ENCODE measurements at regions not wholly inside any gene's neighbourhood (a gene's known extent, or its start where the extent isn't known, plus 50 kb on each side); places are given as distances from the start of the nearest gene placed in this dataset.

DNA sequence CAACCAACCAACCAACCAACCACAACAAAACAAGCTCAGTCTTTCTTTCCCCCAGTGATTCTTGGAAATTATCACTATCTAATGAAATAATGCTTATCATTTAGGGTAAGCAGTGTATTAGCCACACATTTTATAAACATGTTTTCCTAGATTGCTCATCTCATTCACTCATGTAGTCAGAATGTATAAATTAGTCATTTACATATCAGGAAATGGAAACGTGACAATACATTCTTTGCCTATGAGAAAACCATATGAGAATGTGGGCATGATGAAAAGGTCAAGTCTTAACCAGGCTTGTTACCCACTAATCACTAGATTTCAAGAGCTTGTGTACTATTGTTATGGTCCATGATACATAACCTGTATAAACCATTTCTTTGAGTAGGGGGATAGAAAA, 1583.4 kb upstream of the PIK3C3 start:
- Histone ChIP-seq H3K4me1 (ENCODE audit: insufficient read depth) (no peaks in the 10 kb centered on the region), H3K36me3 (ENCODE audit: insufficient read depth) (no peaks in the 10 kb centered on the region), H3K27ac (ENCODE audit: low read depth) (no peak overlapping the region), H3K4me3 (ENCODE audit: low read depth, low read length) (no peak overlapping the region)
- WGBS = 62% methylated on average over 1 of the region's 1 CpG
- DNase-seq (ENCODE audit: extremely low spot score) = no peak

DNA sequence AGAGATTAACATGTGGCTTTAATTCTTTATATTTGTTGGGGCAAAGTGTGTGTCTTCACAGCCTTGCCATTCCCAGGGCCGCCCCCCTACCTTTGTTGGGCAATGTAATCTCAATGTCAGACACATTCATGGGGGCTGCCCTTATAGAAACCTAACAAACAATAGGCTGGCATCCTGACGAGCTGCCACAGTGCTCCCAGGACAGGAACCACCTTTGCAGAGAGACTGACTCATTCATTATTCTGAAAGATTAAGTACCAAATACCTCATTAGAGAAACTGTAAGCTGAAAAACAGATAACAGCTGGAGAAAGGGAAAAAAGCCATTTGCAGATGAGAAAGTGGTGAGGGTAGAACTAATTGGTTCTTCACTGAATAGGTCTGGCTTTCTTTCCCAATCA, 1587.5 kb upstream of the PIK3C3 start:
- H3K27ac ChIP-seq (ENCODE audit: low read depth) = no peak overlapping the region
- no peak overlapping the region for H3K4me3 ChIP-seq (ENCODE audit: low read depth, low read length)
- 75% methylated on average over 2 of the region's 2 CpGs for WGBS
- no peaks in the 10 kb centered on the region for H3K36me3 ChIP-seq (ENCODE audit: insufficient read depth)
- no peak for DNase-seq (ENCODE audit: extremely low spot score)
- no peaks in the 10 kb centered on the region for H3K4me1 ChIP-seq (ENCODE audit: insufficient read depth)

DNA sequence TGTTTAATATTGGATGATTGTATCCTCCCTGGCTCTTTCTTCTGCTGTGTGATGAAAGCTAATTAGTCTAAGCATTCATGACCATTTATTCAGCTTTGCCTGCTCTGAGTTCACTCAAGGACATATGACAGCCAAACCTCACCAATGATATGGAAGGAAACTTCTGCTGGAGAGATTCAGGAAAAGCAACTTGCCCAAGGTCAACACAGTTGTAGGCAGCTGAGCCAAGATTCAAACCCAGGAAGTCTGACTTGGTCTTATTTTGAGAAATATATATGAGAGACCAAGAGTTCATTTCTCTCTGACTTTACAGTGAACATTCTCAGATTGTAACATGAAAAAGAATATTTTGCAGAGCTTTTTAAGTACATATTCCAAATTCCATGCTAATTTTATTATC, 1588.5 kb upstream of the PIK3C3 start:
- no peaks in the 10 kb centered on the region for H3K36me3 ChIP-seq (ENCODE audit: insufficient read depth)
- no peaks in the 10 kb centered on the region for H3K4me1 ChIP-seq (ENCODE audit: insufficient read depth)
- H3K27ac ChIP-seq (ENCODE audit: low read depth) = no peak overlapping the region
- DNase-seq (ENCODE audit: extremely low spot score) = no peak
- no peak overlapping the region for H3K4me3 ChIP-seq (ENCODE audit: low read depth, low read length)

DNA sequence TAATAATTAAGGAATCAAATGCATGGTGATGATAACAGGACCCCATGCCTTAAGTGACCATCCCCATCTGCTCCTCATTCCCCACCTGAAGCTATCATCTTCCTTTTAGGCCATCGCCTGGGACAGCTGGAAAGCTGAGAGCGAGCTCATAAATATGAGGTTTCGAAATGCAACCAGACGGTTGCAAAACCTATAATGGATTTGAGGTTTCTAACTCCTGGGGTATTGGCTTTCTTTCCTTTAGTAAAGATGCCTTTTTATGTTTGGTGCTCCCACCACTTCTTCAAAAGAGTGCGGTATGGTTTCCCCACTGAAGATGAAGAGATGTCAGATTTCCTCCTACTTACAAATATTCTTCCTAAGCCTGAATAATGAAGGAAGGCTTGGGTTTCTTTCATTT, 1589.5 kb upstream of the PIK3C3 start:
- Histone ChIP-seq H3K4me3 (ENCODE audit: low read depth, low read length) (no peak overlapping the region), H3K27ac (ENCODE audit: low read depth) (no peak overlapping the region), H3K36me3 (ENCODE audit: insufficient read depth) (no peaks in the 10 kb centered on the region), H3K4me1 (ENCODE audit: insufficient read depth) (no peaks in the 10 kb centered on the region)
- WGBS = 88% methylated on average over 5 of the region's 5 CpGs
- no peak for DNase-seq (ENCODE audit: extremely low spot score)

DNA sequence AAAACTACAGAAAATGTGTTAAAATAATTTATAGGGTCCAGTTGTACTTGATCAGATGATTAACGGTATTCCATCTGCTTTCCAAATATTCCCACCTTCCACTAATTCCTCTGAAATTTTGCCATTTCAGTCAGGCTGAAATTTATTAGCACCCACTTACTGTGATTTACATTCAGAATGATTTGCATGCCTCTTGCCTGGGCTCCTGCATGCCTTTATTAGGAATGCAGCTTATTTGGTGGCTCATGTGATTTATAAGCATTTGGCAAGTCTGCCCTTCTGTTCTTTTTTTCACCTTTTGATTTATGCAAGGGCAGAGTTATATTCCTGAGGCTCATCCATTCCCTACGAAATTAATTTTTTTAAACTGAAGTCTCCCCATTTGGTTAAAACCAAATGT, 1594.5 kb upstream of the PIK3C3 start:
- H3K4me1 ChIP-seq (ENCODE audit: insufficient read depth) = no peaks in the 10 kb centered on the region
- no peak overlapping the region for H3K27ac ChIP-seq (ENCODE audit: low read depth)
- H3K36me3 ChIP-seq (ENCODE audit: insufficient read depth) = no peaks in the 10 kb centered on the region
- H3K4me3 ChIP-seq (ENCODE audit: low read depth, low read length) = no peak overlapping the region
- DNase-seq (ENCODE audit: extremely low spot score) = no peak
- WGBS = 71% methylated on average over 2 of the region's 2 CpGs

DNA sequence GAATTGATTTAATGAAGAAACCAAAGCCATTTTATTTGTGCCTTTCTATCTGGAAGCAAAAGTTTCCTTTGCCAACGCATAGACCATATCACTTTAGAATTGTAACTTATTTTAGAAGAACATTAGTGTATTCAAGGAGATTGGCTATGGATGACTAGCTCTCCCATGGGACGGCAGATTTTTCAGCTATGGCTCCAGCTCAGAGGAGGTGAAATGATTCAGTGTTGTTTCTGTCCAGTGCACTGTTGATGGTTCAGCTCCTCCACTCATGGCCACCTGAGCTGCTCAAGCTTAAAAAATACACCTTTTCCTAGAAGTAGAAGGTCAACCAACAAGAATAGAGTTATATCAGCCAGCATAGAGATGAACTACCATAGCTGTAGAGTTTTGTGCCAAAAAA, 1597.5 kb upstream of the PIK3C3 start:
- WGBS = 98% methylated on average over 2 of the region's 2 CpGs
- DNase-seq (ENCODE audit: extremely low spot score) = no peak
- no peaks in the 10 kb centered on the region for H3K4me1 ChIP-seq (ENCODE audit: insufficient read depth)
- H3K27ac ChIP-seq (ENCODE audit: low read depth) = no peak overlapping the region
- H3K36me3 ChIP-seq (ENCODE audit: insufficient read depth) = no peaks in the 10 kb centered on the region
- no peak overlapping the region for H3K4me3 ChIP-seq (ENCODE audit: low read depth, low read length)

DNA sequence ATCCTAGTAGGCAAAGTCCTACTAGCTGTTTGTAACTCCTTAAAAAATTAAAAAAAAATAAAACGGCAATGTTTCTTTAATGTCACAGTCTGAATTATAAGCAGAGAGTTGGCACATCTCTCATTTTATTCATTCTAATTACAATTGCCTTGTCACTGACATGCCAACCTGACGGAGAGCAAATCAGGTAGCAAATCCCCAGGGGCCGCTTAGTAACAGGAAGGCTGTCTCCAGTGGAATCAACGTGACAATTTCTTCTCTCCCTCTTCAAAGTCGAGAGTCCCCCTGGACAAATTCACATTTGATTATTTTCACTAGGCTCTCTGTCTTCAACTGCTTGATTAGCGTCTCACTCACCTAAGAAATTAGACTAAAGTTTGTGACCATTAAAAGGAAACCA, 1598.9 kb upstream of the PIK3C3 start:
- no peaks in the 10 kb centered on the region for H3K36me3 ChIP-seq (ENCODE audit: insufficient read depth)
- H3K4me1 ChIP-seq (ENCODE audit: insufficient read depth) = no peaks in the 10 kb centered on the region
- no peak overlapping the region for H3K27ac ChIP-seq (ENCODE audit: low read depth)
- H3K4me3 ChIP-seq (ENCODE audit: low read depth, low read length) = no peak overlapping the region
- no peak for DNase-seq (ENCODE audit: extremely low spot score)
- 72% methylated on average over 6 of the region's 6 CpGs for WGBS

DNA sequence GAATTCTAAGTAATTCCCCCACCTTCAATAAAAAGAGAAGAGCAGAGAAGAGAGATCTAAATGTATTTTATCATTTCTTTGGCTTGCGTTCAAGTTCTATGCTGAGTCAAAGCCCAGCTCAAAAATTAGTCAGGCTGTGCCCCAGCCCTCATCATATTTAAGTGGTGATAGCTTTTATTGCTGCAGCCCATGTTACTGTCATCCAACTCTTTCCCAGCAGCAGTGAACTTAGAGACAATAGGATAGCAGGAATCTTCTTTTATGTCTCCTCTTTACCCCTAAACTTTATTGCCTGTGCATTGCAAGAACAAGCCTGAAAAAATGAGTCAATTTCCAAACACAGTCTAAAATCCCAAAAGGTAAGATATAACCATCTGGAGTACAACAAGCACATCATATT, 1599.3 kb upstream of the PIK3C3 start:
- H3K4me1 ChIP-seq (ENCODE audit: insufficient read depth) = no peaks in the 10 kb centered on the region
- no peak overlapping the region for H3K4me3 ChIP-seq (ENCODE audit: low read depth, low read length)
- WGBS = 38% methylated on average over 1 of the region's 1 CpG
- no peaks in the 10 kb centered on the region for H3K36me3 ChIP-seq (ENCODE audit: insufficient read depth)
- no peak overlapping the region for H3K27ac ChIP-seq (ENCODE audit: low read depth)
- DNase-seq (ENCODE audit: extremely low spot score) = no peak

DNA sequence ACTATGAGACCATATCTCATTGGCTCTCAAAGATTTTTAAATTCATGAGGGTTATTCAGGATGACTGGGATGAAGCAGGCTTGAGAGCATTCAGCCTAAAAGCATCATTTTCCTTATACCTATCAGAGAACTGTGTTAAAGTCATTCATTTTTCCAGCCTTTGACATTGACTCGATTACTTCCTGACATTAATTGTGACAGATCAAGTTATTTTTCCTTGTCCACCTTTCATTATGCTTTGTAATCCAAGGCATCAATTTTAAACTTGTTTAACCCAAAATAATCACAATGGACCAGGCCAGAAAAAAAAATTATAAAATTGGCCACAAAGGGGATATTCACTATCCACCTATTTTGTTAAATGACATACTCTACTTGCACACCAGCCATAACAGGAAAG, 1606.8 kb upstream of the PIK3C3 start:
- Histone ChIP-seq H3K4me1 (ENCODE audit: insufficient read depth) (no peaks in the 10 kb centered on the region), H3K4me3 (ENCODE audit: low read depth, low read length) (no peak overlapping the region), H3K27ac (ENCODE audit: low read depth) (no peak overlapping the region), H3K36me3 (ENCODE audit: insufficient read depth) (no peaks in the 10 kb centered on the region)
- DNase-seq (ENCODE audit: extremely low spot score) = no peak
- WGBS = 88% methylated on average over 1 of the region's 1 CpG

DNA sequence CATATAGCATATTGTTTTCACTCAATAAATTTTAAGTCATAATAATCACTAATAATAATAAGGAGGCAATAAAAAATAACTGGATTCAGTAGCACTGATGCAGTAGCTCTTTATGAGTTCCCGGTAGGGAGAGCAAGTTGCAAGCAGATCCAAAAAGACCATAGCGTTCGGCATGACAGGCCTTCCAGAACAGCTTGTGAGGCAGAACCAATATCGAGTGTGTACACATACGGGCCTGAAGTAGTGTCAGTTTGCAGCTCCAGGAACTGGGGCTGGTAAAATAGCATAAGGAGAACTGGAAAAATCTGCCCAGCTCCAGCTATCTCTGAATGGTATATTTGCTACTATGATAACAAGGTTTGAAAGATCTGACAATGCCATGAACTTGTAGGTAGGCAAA, 1607.8 kb upstream of the PIK3C3 start:
- Histone ChIP-seq H3K4me1 (ENCODE audit: insufficient read depth) (no peaks in the 10 kb centered on the region), H3K4me3 (ENCODE audit: low read depth, low read length) (no peak overlapping the region), H3K36me3 (ENCODE audit: insufficient read depth) (no peaks in the 10 kb centered on the region), H3K27ac (ENCODE audit: low read depth) (no peak overlapping the region)
- 95% methylated on average over 5 of the region's 5 CpGs for WGBS
- DNase-seq (ENCODE audit: extremely low spot score) = no peak

DNA sequence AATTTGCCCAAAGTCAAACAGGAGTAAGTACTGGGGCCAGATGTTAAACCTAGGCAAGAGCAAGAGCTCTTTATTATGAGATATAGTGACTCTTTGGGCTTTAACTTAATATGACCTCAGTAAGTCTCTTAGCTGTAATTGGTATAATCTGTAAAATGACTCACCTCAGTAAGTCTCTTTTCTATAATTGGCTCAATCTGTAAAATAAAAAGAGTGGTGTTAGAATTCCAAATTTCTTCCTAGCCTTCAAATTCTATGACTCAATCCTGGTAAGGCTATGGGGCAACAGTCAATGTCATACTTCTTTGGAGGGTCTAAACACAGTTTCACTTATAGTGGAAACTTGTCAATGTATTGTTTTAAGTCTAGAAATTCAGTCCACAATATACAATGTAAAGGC, 1608.9 kb upstream of the PIK3C3 start:
- Histone ChIP-seq H3K4me3 (ENCODE audit: low read depth, low read length) (no peak overlapping the region), H3K36me3 (ENCODE audit: insufficient read depth) (no peaks in the 10 kb centered on the region), H3K4me1 (ENCODE audit: insufficient read depth) (no peaks in the 10 kb centered on the region), H3K27ac (ENCODE audit: low read depth) (no peak overlapping the region)
- no peak for DNase-seq (ENCODE audit: extremely low spot score)

DNA sequence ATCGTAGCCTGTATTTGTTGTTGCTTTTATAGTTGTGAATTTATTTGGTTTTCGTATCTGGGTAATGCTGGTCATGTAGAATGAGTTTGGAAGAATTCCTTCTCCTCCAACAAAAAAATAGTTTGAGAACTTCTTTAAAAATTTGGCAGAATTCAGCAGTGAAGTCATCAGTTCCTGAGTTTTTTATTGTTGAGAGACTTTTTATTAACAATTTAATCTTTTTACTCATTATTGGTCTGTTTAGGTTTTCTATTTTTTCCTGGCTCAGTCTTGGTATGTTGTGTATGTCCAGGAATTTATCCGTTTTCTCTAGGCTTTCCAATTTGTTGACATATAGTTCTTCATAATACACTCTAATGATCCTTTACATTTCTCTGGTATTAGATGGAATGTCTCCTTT, 1613.3 kb upstream of the PIK3C3 start:
- no peak overlapping the region for H3K27ac ChIP-seq (ENCODE audit: low read depth)
- 67% methylated on average over 3 of the region's 3 CpGs for WGBS

DNA sequence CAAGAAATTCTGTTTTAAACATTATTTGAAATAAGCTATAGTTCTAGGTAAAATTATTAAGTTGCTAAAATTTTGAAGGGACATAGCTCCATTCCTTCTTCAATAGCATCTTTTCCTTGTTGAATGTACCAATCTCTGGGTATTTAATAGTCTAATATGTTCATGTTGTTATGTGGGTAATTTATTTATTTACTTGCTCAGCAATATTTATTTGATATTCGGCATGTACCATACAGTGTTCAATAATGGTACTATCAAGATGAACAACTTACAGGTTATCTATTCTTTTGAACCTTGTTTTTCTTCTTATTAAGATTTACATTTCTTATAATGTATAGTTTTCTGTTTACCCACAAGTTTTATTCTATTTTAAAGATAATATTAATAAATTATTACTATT, 1616.8 kb upstream of the PIK3C3 start:
- WGBS = 96% methylated on average over 1 of the region's 1 CpG
- no peak overlapping the region for H3K4me3 ChIP-seq (ENCODE audit: low read depth, low read length)
- H3K36me3 ChIP-seq (ENCODE audit: insufficient read depth) = no peaks in the 10 kb centered on the region
- DNase-seq (ENCODE audit: extremely low spot score) = no peak
- no peak overlapping the region for H3K27ac ChIP-seq (ENCODE audit: low read depth)
- H3K4me1 ChIP-seq (ENCODE audit: insufficient read depth) = no peaks in the 10 kb centered on the region

More for the DNA sequence above, 1613.3 kb upstream of the PIK3C3 start:
- H3K4me1 ChIP-seq (ENCODE audit: insufficient read depth) = no peaks in the 10 kb centered on the region
- DNase-seq (ENCODE audit: extremely low spot score) = no peak
- H3K4me3 ChIP-seq (ENCODE audit: low read depth, low read length) = no peak overlapping the region
- no peaks in the 10 kb centered on the region for H3K36me3 ChIP-seq (ENCODE audit: insufficient read depth)

DNA sequence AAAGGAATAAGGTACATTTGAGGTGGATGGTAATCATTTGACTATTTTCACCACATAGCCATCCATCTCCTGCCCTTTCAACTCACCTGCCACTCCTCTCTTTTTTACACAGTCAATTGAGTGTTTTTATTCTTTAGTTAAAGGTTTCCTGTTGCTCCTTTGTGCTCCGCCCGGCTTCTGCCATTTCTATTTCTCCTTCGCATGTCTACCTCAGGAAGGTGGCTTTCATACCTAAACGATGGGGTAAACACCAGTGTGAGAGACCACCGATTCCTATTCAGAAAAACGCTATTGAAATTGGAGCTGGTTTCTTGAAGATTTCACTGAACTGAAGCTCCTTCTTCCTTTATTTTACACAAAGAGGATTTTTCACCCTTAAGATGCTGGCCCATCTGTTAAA, 1628.0 kb upstream of the PIK3C3 start:
- H3K4me3 ChIP-seq (ENCODE audit: low read depth, low read length) = no peak overlapping the region
- no peaks in the 10 kb centered on the region for H3K36me3 ChIP-seq (ENCODE audit: insufficient read depth)
- DNase-seq (ENCODE audit: extremely low spot score) = no peak
- no peak overlapping the region for H3K27ac ChIP-seq (ENCODE audit: low read depth)
- no peaks in the 10 kb centered on the region for H3K4me1 ChIP-seq (ENCODE audit: insufficient read depth)
- 60% methylated on average over 6 of the region's 6 CpGs for WGBS

DNA sequence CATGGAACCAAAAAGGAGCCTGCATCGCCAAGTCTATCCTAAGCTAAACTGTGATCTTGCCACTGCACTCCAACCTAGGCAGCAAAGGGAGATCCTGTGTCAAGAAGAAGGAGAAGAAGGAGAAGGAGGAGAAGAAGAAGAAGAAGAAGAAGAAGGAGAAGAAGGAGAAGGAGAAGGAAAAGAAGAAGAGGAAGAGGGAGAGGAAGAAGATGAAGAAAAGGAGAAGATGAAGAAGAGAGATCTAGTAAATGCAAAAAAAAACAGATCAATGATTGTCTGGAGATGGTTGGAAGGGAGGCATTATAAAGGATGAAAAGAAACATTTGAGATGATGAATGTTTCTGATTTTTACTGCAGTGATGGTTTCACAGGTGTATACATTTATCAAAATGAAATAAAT, 1629.0 kb upstream of the PIK3C3 start:
- 88% methylated on average over 1 of the region's 1 CpG for WGBS
- no peak for DNase-seq (ENCODE audit: extremely low spot score)
- Histone ChIP-seq H3K36me3 (ENCODE audit: insufficient read depth) (no peaks in the 10 kb centered on the region), H3K4me1 (ENCODE audit: insufficient read depth) (no peaks in the 10 kb centered on the region), H3K27ac (ENCODE audit: low read depth) (no peak overlapping the region), H3K4me3 (ENCODE audit: low read depth, low read length) (no peak overlapping the region)
